H1 (cell line): ENCODE measurements at regions not wholly inside any gene's neighbourhood (a gene's known extent, or its start where the extent isn't known, plus 50 kb on each side); places are given as distances from the start of the nearest gene placed in this dataset.

Source experiments
- BACH1 ChIP-seq: IDR thresholded peaks from 2 replicates; pipeline ENCODE4 v1.6.1; 2012; ENCODE audit warnings: low read length, improper control_type of control experiment
- CBX8 ChIP-seq: fragments of 300-800, 300-1000 bp; sonication (generic); IDR thresholded peaks from 2 replicates; pipeline ENCODE4 v1.7.1; 2016; ENCODE audit warnings: low read depth, low read length, borderline replicate concordance
- NANOG ChIP-seq: IDR thresholded peaks from 2 replicates; pipeline ENCODE4 v1.6.1; 2011; ENCODE audit warnings: low read length, low read depth, mild to moderate bottlenecking, inconsistent platforms; ENCODE audit not compliant: insufficient read depth, poor library complexity, severe bottlenecking
- RAD21 ChIP-seq, 2 experiments: IDR thresholded peaks in 1 of 2; conservative IDR thresholded peaks in 1 of 2; 2 replicates each; pipeline ENCODE4 v1.6.1; 2011; ENCODE audit warnings: low read depth in 2 of 2, low read length in 2 of 2, improper control_type of control experiment in 1 of 2, inconsistent platforms in 1 of 2, mild to moderate bottlenecking in 1 of 2, moderate library complexity in 1 of 2
- RBBP5 ChIP-seq: IDR thresholded peaks from 2 replicates; pipeline ENCODE4 v1.7.1; 2012; ENCODE audit warnings: low read depth, mild to moderate bottlenecking, inconsistent platforms, low read length, moderate library complexity, borderline replicate concordance
- SUZ12 ChIP-seq: fragments of 200-600 bp; sonication (generic); IDR thresholded peaks from 2 replicates; pipeline ENCODE4 v1.6.1; 2012; ENCODE audit warnings: mild to moderate bottlenecking, inconsistent platforms, low read length, moderate library complexity, mixed read lengths
- TF ChIP-seq, protein P1 (sequence below): fragments of 300-600 bp; sonication (generic); IDR thresholded peaks from 2 replicates; pipeline ENCODE4 v1.7.1; 2012; ENCODE audit warnings: low read length, moderate library complexity, mild to moderate bottlenecking, inconsistent platforms; ENCODE audit not compliant: insufficient replicate concordance

DNA sequence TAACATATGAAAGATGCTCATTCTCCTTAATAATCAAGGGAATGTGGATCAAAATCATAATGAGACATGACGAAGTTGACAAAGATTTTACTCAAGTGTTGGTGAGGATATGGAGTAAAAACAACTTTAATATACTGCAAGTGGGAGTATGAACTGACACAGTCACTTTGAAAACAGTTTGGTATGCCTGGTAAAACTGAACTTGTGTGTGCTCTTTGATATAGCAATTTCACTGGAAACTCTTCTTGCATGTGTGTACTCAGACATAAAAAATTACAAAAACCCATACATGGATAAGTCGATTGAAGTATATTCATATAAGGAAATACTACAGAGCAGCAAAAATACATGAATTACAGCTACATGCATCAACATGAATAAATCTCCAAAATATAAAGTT lies 182.5 kb downstream of the NFKBIZ start (continued):
- TF ChIP-seq, protein P1, sequence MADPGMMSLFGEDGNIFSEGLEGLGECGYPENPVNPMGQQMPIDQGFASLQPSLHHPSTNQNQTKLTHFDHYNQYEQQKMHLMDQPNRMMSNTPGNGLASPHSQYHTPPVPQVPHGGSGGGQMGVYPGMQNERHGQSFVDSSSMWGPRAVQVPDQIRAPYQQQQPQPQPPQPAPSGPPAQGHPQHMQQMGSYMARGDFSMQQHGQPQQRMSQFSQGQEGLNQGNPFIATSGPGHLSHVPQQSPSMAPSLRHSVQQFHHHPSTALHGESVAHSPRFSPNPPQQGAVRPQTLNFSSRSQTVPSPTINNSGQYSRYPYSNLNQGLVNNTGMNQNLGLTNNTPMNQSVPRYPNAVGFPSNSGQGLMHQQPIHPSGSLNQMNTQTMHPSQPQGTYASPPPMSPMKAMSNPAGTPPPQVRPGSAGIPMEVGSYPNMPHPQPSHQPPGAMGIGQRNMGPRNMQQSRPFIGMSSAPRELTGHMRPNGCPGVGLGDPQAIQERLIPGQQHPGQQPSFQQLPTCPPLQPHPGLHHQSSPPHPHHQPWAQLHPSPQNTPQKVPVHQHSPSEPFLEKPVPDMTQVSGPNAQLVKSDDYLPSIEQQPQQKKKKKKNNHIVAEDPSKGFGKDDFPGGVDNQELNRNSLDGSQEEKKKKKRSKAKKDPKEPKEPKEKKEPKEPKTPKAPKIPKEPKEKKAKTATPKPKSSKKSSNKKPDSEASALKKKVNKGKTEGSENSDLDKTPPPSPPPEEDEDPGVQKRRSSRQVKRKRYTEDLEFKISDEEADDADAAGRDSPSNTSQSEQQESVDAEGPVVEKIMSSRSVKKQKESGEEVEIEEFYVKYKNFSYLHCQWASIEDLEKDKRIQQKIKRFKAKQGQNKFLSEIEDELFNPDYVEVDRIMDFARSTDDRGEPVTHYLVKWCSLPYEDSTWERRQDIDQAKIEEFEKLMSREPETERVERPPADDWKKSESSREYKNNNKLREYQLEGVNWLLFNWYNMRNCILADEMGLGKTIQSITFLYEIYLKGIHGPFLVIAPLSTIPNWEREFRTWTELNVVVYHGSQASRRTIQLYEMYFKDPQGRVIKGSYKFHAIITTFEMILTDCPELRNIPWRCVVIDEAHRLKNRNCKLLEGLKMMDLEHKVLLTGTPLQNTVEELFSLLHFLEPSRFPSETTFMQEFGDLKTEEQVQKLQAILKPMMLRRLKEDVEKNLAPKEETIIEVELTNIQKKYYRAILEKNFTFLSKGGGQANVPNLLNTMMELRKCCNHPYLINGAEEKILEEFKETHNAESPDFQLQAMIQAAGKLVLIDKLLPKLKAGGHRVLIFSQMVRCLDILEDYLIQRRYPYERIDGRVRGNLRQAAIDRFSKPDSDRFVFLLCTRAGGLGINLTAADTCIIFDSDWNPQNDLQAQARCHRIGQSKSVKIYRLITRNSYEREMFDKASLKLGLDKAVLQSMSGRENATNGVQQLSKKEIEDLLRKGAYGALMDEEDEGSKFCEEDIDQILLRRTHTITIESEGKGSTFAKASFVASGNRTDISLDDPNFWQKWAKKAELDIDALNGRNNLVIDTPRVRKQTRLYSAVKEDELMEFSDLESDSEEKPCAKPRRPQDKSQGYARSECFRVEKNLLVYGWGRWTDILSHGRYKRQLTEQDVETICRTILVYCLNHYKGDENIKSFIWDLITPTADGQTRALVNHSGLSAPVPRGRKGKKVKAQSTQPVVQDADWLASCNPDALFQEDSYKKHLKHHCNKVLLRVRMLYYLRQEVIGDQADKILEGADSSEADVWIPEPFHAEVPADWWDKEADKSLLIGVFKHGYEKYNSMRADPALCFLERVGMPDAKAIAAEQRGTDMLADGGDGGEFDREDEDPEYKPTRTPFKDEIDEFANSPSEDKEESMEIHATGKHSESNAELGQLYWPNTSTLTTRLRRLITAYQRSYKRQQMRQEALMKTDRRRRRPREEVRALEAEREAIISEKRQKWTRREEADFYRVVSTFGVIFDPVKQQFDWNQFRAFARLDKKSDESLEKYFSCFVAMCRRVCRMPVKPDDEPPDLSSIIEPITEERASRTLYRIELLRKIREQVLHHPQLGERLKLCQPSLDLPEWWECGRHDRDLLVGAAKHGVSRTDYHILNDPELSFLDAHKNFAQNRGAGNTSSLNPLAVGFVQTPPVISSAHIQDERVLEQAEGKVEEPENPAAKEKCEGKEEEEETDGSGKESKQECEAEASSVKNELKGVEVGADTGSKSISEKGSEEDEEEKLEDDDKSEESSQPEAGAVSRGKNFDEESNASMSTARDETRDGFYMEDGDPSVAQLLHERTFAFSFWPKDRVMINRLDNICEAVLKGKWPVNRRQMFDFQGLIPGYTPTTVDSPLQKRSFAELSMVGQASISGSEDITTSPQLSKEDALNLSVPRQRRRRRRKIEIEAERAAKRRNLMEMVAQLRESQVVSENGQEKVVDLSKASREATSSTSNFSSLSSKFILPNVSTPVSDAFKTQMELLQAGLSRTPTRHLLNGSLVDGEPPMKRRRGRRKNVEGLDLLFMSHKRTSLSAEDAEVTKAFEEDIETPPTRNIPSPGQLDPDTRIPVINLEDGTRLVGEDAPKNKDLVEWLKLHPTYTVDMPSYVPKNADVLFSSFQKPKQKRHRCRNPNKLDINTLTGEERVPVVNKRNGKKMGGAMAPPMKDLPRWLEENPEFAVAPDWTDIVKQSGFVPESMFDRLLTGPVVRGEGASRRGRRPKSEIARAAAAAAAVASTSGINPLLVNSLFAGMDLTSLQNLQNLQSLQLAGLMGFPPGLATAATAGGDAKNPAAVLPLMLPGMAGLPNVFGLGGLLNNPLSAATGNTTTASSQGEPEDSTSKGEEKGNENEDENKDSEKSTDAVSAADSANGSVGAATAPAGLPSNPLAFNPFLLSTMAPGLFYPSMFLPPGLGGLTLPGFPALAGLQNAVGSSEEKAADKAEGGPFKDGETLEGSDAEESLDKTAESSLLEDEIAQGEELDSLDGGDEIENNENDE, result no peak
- TF ChIP-seq RAD21 (IDR thresholded peaks at IDR 0.05 in 1 of 2, conservative IDR thresholded peaks at IDR 0.05 in 1 of 2; ENCODE audit: low read depth in 2 of 2, low read length in 2 of 2), result no peak
- TF ChIP-seq CBX8, result no peak
- TF ChIP-seq RBBP5, result no peak
- TF ChIP-seq NANOG, result no peak
- no peak for TF ChIP-seq BACH1
- TF ChIP-seq SUZ12, result no peak
